IPS-20b (cell line): ENCODE measurements at regions not wholly inside any gene's neighbourhood (a gene's known extent, or its start where the extent isn't known, plus 50 kb on each side); places are given as distances from the start of the nearest gene placed in this dataset.
"Not testable (repeated sequence)": the region's sequence is repeated elsewhere in the genome, so short reads cannot be mapped to it uniquely, and the experiment has no call there.

Experiments
- H3K27ac ChIP-seq: one replicate; pipeline ENCODE4 v1.5.1; 2013; ENCODE audit warnings: low read length
- H3K27me3 ChIP-seq: 2 replicates; pipeline ENCODE4 v1.6.1; 2013; ENCODE audit warnings: mild to moderate bottlenecking, low read length, inconsistent platforms; ENCODE audit not compliant: insufficient read depth
- H3K36me3 ChIP-seq: 2 replicates; pipeline ENCODE4 v1.6.1; 2013; ENCODE audit warnings: low read depth, mild to moderate bottlenecking, inconsistent platforms, low read length, moderate library complexity; ENCODE audit not compliant: insufficient read depth
- H3K4me1 ChIP-seq: 2 replicates; pipeline ENCODE4 v1.6.1; 2013; ENCODE audit warnings: mild to moderate bottlenecking, control low read depth, inconsistent platforms, low read length, moderate library complexity; ENCODE audit not compliant: insufficient read depth
- H3K4me3 ChIP-seq: 2 replicates; pipeline ENCODE4 v1.5.1; 2013; ENCODE audit warnings: mild to moderate bottlenecking, low read length, inconsistent platforms
- H3K9ac ChIP-seq: 2 replicates; pipeline ENCODE4 v1.6.1; 2013; ENCODE audit warnings: low read depth, mild to moderate bottlenecking, inconsistent platforms, low read length, moderate library complexity
- H3K9me3 ChIP-seq: 2 replicates; pipeline ENCODE4 v1.6.1; 2013; ENCODE audit warnings: mild to moderate bottlenecking, low read depth, low read length, inconsistent platforms; ENCODE audit not compliant: insufficient read depth

GRCh38 chr1:55777545-55777944 is 562.4 kb upstream of the USP24 start:
- Histone ChIP-seq H3K4me1 (no peaks in the 10 kb centered on the region), H3K27ac (no peak overlapping the region), H3K27me3 (no peaks in the 10 kb centered on the region)

GRCh38 chr1:55775007-55775406 is 559.8 kb upstream of the USP24 start:
- Histone ChIP-seq H3K9ac (no peak overlapping the region), H3K27ac (no peak overlapping the region), H3K4me1 (no peaks in the 10 kb centered on the region)

More at GRCh38 chr1:55777545-55777944, 562.4 kb upstream of the USP24 start:
- Histone ChIP-seq H3K9me3 (peaks cover 5% of the 10 kb centered on the region; the same call in 1 of the 2 replicates), H3K9ac (no peak overlapping the region), H3K36me3 (no peaks in the 10 kb centered on the region), H3K4me3 (no peak overlapping the region)

GRCh38 chr1:55774446-55774845 is 559.3 kb upstream of the USP24 start:
- no peaks in the 10 kb centered on the region for H3K4me1 ChIP-seq
- no peak overlapping the region for H3K4me3 ChIP-seq
- H3K27ac ChIP-seq, result no peak overlapping the region
- no peaks in the 10 kb centered on the region for H3K36me3 ChIP-seq
- H3K9ac ChIP-seq, result no peak overlapping the region
- peaks cover 5% of the 10 kb centered on the region; the same call in 1 of the 2 replicates for H3K9me3 ChIP-seq
- H3K27me3 ChIP-seq, result no peaks in the 10 kb centered on the region

More at GRCh38 chr1:55775007-55775406, 559.8 kb upstream of the USP24 start:
- Histone ChIP-seq H3K9me3 (peaks cover 5% of the 10 kb centered on the region; the same call in 1 of the 2 replicates), H3K36me3 (no peaks in the 10 kb centered on the region), H3K27me3 (no peaks in the 10 kb centered on the region), H3K4me3 (no peak overlapping the region)

- H3K27me3 ChIP-seq, result no peaks in the 10 kb centered on the region
- H3K27ac ChIP-seq, result no peak overlapping the region
- no peaks in the 10 kb centered on the region for H3K4me1 ChIP-seq
- no peak overlapping the region for H3K9ac ChIP-seq
- H3K4me3 ChIP-seq, result no peak overlapping the region
- H3K9me3 ChIP-seq, result peaks cover 5% of the 10 kb centered on the region; the same call in 1 of the 2 replicates
- no peaks in the 10 kb centered on the region for H3K36me3 ChIP-seq
Measured at GRCh38 chr1:55773211-55773940, 558.2 kb upstream of the USP24 start.

- Histone ChIP-seq H3K4me1 (no peaks in the 10 kb centered on the region), H3K27ac (no peak overlapping the region), H3K36me3 (no peaks in the 10 kb centered on the region), H3K9ac (no peak overlapping the region), H3K4me3 (no peak overlapping the region), H3K27me3 (no peaks in the 10 kb centered on the region), H3K9me3 (no peaks in the 10 kb centered on the region)
Measured at GRCh38 chr1:55768327-55768952, 553.3 kb upstream of the USP24 start.

GRCh38 chr1:55767171-55767570 is 552.0 kb upstream of the USP24 start:
- no peaks in the 10 kb centered on the region for H3K4me1 ChIP-seq
- H3K9me3 ChIP-seq, result no peaks in the 10 kb centered on the region

GRCh38 chr1:55765505-55765904 is 550.3 kb upstream of the USP24 start:
- H3K27me3 ChIP-seq, H3K4me3 ChIP-seq, H3K36me3 ChIP-seq, H3K9ac ChIP-seq, H3K9me3 ChIP-seq, H3K27ac ChIP-seq, H3K4me1 ChIP-seq: not testable (repeated sequence)

More at GRCh38 chr1:55767171-55767570, 552.0 kb upstream of the USP24 start:
- no peaks in the 10 kb centered on the region for H3K27me3 ChIP-seq
- H3K36me3 ChIP-seq, result no peaks in the 10 kb centered on the region
- no peak overlapping the region for H3K27ac ChIP-seq
- no peak overlapping the region for H3K9ac ChIP-seq
- no peak overlapping the region for H3K4me3 ChIP-seq

- Histone ChIP-seq H3K27ac (no peak overlapping the region), H3K4me1 (no peaks in the 10 kb centered on the region), H3K9me3 (peaks cover 7% of the 10 kb centered on the region; the same call in 1 of the 2 replicates), H3K27me3 (no peaks in the 10 kb centered on the region), H3K4me3 (no peak overlapping the region), H3K36me3 (no peaks in the 10 kb centered on the region), H3K9ac (no peak overlapping the region)
Measured at GRCh38 chr1:55751776-55752175, 536.6 kb upstream of the USP24 start.

- Histone ChIP-seq H3K9ac (no peak overlapping the region), H3K27me3 (no peaks in the 10 kb centered on the region), H3K4me1 (no peaks in the 10 kb centered on the region), H3K4me3 (no peak overlapping the region), H3K27ac (no peak overlapping the region), H3K9me3 (peaks cover 16% of the 10 kb centered on the region; the same call in 1 of the 2 replicates), H3K36me3 (no peaks in the 10 kb centered on the region)
Measured at GRCh38 chr1:55750628-55750995, 535.4 kb upstream of the USP24 start.

- H3K4me3 ChIP-seq, result no peak overlapping the region
- H3K27ac ChIP-seq, result no peak overlapping the region
- H3K4me1 ChIP-seq, result no peaks in the 10 kb centered on the region
- H3K36me3 ChIP-seq, result no peaks in the 10 kb centered on the region
- peaks cover 12% of the 10 kb centered on the region; the same call in 1 of the 2 replicates for H3K9me3 ChIP-seq
- no peak overlapping the region for H3K9ac ChIP-seq
- H3K27me3 ChIP-seq, result no peaks in the 10 kb centered on the region
Measured at GRCh38 chr1:55749975-55750627, 534.9 kb upstream of the USP24 start.

- H3K9ac ChIP-seq, result no peak overlapping the region
Measured at GRCh38 chr1:55747408-55747841, 532.3 kb upstream of the USP24 start.

More at GRCh38 chr1:55747408-55747841, 532.3 kb upstream of the USP24 start:
- Histone ChIP-seq H3K27me3 (no peaks in the 10 kb centered on the region), H3K4me3 (no peak overlapping the region; the same call in 1 of the 2 replicates), H3K36me3 (no peaks in the 10 kb centered on the region), H3K27ac (no peak overlapping the region), H3K4me1 (no peaks in the 10 kb centered on the region), H3K9me3 (peaks cover 12% of the 10 kb centered on the region; the same call in 1 of the 2 replicates)
